GM04503 (cell line): ENCODE measurements at regions not wholly inside any gene's neighbourhood (a gene's known extent, or its start where the extent isn't known, plus 50 kb on each side); places are given as distances from the start of the nearest gene placed in this dataset.

Experiments used
- DNase-seq: peaks from one replicate; pipeline ENCODE4 v3.0.0-alpha.2; 2012; ENCODE audit warnings: low read depth

DNA sequence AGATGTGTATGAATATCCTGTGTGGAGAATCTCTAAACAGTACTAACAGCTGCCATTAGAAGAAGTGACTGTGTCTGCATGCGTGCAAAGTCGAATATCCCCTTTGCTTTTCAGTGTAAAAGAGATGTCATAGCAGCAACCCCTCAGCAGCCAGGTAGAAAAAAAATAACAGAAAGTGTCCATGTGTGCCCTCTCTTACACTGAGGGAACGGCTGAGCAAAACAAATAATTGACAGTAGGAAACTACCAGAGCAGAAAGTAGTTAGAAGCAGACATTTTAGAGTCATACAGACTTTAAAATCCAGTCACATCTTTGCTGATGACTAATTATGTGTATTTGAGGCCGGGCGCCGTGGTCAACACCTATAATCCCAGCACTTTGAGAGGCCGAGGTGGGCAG is 370.8 kb downstream of the GPM6A start:
- DNase-seq = no peak

DNA sequence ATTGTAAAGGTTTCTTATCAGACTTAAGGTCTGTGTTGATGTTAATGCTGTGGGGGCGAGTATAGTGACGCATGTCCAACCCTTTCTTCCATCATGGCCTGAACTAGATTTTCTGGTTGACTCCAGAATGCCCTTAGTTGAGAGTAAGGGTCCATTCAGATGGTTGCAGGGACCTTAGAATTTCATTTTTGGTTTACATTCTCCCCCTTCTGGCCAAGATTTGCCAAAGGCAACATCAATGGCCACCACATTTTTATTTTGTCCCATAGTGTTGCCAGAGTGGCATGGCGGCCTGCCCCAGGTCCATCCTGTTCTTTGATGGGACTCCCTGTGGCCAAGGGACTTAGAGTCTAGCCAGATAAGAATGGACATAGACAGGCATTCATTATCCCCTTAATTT is 368.5 kb downstream of the GPM6A start:
- no peak for DNase-seq

DNA sequence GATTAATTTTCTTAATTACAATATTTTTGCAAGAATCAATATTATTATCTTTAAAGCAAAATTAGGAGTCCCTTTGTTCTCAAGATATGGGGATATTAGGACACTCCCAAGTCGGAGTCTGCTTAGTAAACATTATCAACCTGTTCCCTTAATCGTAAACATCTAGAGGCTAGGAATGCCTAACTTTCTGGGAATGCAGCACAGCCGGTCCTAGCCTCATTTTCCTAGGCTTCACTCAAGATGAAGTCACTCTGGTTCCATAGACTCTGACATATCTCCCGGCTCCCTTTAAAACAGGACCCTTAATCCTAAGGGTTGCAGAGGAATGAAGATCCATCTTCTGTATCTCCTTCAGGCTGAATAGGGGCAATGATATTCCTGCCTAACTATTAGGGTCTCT is 367.6 kb downstream of the GPM6A start:
- DNase-seq = no peak

DNA sequence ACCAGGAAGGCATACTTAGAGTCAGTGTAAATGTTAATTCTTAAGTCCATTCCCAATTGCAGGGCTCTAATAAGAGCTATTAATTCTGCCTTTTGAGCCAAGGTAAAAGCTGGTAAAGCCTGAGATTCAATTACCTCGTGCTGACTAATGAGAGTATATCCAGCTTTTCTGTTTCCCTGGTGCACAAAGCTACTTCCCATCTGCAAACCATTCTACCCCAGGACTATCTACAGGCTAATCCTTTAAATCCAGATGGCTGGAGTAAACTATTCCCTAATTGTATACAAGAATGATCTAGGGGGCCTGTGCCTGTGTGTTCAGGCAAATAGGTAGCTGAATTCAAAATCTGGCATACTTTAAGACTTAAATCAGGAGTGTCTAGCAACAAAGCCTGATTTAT is 365.0 kb downstream of the GPM6A start:
- no peak for DNase-seq

DNA sequence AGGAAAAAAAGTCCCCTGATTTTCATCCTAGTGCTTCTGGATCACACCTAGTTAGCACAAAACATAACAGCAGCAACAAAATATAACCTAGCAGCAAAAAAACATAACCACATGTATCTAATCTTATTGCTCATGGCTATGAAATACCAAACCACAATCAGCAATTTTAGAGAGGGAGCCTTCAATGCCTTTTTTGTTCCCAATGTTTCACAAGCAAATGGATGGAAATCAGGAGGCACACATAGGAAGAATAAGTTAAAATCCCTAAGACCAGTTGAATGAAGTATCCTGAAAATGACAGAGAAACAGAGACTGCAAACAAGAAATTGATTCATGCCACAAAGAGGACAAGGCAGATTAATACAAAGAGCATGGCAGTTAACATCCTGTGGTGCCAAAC is 361.6 kb downstream of the GPM6A start:
- no peak for DNase-seq

DNA sequence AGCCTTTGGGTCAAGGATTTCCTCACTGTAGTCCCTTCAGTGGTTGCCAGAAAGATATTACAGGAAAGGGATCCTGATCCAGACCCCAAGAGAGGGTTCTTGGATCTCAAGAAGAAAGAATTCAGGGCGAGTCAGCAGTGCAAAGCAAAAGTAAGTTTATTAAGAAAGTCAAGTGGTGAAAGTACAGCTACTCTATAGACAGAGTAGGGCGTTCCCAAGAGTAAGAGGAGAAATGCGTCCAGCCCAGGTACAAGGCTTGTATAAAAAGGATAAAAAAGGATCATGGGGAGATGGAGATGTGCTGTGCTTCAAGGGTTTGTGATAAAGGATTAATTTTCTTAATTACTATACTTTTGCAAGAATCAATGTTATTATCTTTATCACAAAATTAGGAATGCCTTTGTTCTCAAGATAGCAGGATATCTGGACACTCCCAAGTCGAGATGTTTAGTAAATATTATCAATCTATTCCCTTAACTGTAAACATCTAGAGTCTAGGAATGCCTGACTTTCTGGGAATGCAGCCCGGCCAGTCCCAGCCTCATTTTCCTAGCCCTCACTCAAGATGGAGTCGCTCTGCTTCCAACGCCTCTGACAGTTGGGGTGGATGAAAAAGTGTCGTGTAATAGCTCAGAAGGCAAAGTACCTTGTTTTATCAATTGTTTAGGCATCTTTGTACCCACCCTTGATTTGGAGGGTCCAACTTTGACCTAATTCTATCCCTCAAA is 360.7 kb downstream of the GPM6A start:
- no peak for DNase-seq

DNA sequence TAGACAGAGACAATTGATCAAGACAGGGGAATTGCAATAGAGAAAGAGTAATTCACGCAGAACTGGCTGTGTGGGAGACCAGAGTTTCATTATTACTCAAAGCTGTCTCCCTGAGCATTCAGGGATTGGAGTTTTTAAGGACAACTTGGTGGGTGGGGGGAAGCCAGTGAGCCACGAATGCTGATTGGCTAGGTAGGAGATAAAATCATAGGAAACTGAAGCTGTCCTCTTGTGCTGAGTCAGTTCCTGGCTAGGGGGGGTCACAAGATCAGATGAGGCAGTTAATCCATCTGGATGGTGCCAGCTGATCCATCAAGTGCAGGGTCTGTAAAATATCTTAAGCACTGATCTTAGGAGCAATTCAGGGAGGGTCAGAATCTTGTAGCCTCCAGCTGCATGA is 358.6 kb downstream of the GPM6A start:
- DNase-seq = no peak

DNA sequence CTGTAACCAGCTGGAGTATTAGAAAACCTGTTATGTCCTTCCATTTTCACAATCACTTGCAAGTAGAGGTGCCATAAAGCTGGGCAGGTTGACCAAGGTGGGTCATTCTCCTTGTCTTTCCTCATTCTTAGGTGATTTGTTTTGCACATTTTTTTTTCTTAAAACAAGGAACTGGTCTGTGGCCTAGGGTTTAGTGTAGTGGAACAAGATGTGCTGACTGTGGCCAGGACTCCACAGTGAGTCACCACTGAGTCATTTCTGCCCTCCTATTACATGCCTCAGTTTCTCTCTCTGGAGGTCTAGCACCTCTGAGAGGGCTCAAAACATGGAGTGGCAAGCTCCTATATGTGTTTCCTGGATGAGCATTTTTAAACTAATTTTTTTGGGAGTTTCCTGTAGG is 355.9 kb downstream of the GPM6A start:
- no peak for DNase-seq

DNA sequence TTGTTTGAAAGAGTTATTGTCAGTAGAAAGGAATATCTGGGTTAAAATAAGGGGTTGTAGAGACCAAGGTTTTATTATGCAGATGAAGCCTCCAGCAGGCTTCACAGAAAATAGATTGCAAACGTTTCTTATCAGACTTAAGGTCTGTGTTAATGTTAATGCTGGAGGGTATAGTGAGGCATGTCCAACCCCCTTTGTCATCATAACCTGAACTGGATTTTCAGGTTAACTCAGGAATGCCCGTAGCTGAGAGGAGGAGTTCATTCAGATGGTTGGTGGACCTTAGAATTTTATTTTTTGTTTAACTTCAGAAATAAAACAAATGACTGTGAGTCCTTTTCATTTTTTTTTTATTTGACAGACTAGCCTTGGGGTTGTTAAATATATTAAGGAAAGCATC is 354.1 kb downstream of the GPM6A start:
- no peak for DNase-seq

DNA sequence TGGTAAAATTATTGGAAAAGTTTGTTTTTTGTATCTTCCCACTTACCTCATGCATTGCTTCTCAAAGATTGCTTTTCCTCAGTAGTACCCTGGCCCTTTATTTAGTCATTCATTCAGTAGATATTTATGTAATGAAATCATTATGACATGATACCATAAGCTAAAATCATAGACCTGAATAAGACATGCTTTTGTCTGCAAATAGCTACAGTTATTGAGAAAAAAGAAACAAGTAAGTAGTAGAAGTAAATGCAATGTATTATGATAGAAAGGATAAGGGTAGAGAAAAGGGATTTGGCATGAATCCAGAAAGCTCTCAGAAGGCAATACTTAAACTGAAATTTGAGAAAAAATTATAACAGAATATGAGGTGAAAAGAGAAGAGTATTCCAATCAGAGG is 352.5 kb downstream of the GPM6A start:
- DNase-seq = no peak

DNA sequence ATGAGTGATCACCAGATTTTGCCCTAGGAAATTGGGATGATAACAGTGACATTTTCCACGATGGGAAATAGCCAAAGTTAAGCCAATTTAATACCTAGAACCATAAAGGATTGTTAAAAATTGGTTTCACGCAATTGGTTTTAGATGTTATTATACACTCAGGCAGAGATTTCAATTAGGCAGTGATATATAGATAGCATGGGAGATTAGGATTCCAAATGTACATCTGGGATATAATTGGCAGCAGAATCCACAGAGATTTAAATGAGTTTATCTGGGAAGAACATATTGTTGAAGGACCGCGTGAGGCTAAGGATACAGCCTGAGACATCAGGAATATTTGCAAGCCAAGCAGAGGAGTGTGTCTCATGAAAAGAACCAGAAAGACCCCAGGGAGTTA is 351.6 kb downstream of the GPM6A start:
- no peak for DNase-seq

DNA sequence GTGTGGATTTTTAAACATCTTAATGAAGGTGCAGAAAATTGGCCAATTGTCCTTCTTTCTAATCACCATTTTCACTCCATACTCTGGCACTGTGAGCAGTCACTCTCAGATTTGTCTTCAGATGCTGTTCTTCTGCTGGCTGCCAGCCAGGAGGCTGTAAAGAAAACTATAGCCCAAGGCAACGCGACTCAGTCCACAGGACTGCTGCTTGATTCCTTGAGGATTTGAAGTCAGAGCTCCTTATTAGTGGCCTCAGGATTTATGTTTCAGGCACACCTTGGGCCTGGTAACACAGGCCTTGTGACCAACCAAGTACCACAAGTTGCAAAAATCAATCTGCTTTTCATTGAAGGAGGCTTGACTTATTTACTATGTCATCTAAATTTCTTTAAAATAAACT is 342.6 kb downstream of the GPM6A start:
- peak; percentile 0 for DNase-seq

DNA sequence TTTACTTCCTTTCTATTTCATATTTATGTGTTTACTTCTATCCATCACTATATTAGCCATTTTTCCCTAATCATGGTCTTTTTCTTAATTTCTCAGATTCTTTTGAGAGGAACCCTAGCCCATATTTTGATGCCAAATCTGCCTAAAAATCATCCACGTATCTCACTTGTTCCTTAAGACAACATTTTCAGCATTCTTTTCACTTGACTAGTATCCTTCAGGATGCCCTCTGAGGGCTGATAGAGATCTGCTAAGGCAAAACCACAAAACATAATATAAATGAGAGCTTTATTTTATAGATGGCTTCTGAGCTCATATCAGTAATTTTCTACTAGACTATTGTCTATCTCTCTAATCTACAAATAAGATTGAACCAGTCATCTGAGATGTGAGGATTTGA is 341.9 kb downstream of the GPM6A start:
- peak; percentile 10 for DNase-seq

DNA sequence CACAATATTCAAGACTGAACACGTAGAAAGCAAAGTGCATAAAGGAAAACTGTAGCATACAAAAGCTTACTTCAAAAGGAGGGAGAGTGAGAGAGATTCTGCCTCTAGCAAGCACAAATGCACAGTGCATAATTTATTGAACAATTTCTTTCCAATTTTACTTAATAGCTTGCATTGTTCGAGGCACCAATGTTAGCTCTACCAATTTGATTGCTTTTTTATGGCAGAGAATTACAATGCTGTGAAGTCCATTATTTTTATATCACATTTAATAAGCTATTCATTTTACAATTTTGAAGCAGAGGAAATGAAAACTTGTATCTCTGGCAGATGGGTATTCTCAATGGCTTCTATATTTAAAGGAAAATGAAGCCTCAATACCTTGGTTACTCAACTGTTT is 331.7 kb downstream of the GPM6A start:
- no peak for DNase-seq

DNA sequence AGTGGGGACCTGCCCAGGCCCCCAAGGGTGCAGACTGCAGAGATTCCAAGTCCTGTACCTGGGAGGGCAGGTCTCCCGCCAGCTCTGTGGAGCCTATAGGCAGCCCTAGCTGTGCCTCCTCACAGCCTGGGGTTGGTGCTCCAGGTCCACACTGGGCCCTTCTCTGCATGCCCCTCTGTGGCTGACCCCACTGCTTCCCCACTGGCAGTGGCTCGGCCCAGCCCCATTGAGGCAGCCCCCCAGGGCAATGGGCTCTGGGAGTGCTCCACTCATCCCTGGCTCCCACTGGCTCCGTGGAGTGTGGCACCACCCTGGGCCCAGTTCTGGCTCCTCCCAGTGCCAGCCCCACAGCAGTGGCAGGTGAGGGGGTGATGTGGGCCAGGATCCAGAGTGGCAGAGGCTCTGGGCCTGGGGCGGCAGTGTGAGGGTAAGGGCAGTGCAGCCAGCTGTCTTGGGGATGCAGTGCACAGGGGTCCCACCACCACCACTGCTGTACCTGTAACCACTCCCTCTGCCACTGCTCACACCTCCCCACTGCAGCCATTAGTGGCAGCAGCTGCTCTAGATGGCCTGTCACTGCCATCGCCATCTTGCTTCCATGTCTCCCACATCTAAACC is 312.2 kb downstream of the GPM6A start:
- DNase-seq = no peak

DNA sequence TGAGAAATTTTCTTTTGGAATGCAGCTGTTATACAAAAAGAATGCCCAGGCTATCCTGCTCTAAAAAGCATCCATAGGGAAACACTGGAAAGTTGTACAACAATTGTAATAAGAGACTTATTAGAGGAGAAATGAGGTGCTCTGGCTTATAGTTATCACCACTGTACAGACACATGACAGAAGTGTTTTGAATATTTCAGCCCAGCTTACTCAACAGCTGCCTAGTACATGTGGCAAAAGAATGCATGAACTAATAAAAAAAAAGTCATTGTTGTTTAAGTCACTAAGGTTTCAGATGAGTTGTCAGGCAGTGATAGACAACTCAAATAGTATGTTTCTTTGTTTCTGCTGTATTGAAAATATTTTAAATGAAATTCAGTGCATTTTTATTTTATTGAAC is 307.7 kb downstream of the GPM6A start:
- peak; percentile 11 for DNase-seq

DNA sequence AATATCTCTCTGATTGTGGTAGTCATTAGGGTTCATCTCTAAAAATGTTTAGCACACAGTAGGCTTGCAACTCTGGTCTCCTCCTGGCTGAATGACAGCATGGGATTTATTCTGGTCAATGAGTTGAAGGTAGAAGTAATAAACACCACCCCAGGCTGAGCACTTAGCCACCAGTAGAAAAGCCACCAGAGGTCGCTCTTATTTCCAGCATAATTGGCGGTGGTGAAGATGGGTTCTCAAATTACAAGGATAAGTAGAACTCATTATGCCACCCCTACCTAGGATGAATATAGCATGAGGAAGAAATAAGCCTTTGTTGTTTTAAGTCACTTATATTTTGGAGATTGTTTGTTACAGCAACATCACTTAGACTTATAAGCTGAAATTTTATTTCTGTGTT is 302.7 kb downstream of the GPM6A start:
- DNase-seq = no peak

DNA sequence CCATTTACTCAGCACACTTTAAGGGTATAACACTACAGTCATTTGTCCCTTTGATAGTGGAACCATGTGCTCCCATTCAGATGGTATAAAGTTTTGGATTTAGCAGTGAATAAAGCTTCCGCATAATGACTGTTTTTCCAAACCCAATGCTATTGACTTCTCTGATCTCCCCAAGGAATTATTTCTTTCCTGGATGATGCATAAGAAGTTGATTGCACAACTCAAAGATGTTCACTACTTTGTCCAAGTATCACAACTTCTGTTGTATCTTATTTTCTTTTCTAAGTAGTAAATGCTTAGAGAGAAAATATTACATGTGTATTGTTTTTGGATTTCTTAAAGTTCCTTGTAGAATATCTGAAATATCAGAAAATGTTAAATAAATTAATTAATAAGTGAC is 300.2 kb downstream of the GPM6A start:
- DNase-seq = no peak

DNA sequence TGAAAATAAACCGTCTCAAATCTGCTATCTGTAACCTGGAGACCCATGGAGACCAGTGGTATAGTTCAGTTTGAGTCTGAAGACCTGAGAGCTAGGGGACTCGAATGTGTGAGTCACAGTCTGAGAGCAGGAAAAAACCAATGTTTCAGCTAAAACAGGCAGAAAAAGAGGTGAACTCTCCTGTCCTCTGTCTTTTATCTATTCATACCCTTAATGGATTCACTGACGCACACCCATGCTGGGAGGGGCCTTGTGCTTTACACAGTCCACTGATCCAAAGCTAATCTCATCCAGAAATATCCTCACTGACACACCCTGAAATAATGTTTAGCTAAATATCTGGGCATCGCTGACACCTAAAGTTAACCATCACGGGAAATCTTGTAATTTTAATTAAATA is 297.9 kb downstream of the GPM6A start:
- DNase-seq = no peak

DNA sequence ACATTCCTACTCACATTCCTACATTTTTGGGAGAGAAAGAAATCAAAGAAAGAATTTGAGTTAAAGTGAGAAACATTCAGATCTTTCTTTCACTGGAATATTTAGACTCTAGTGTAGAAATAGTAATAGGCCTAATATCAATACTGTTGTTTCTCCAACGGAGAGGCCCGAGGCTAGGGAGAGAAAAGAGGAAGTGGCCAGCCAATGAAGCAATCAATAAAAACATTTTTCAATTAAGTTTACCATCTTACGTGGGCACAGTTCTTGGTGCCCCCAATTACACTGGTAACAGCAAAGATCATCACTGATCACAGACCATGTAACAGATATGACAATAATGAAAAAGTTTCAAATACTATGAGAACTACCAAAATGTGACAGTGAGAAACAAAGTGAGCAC is 281.4 kb downstream of the GPM6A start:
- DNase-seq = no peak

DNA sequence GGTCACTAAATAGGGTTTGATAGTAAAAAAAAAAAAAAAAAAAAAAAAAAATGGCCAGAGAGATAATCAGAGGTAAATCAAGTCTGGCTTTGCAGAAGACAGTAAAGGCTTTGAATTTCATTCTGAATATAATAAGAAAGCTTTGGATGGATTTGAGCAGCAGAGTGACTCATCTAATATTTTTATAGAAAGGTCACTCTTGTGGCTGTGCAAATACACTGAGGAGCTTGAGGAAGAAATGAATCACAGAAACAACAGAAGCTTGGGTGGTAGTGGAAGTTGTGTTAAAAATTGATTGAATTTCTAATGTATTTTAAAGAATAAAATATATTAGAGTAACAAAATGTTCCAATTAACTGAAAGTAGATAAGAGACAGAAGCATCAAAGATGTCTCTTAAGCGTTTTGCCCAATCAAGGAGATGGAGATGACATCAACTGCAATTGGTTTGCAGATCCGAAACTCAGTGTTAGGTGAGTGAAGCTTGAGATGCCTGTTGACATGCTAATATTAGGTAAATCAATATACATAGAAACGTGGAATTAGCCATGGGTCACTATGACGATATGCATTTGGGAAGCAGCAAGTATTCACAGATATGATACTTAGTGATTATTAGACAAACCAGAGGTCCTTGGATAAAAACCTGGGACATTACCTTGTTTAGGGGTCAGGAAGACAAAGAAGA is 280.5 kb downstream of the GPM6A start:
- peak; percentile 12 for DNase-seq

DNA sequence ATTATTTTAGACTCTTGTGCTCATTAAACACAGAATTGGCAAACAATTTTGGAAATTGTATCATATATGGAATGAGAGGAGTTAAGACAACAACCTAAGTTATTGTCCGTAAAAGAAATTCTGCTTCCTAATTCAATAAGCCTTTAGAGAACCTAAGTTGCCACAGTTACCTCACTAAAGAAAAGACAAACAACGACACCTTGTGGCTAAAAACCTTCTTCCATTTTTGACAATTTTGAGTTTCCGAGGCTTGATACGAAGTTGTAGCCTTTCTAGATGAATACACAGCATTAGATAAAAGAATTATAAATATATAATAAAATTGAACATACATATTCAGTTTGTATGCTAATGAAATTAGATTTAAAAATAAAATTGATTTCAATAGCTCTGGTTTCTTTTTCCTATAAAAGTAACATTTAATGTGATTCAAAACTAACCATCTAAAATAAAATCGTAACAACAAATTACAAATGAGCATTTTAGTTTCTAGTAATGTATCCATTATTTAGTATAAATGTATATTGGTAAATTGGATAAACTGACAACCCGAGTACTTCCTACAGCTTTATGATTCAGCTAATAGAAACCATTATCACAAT is 275.1 kb downstream of the GPM6A start:
- peak; percentile 18 for DNase-seq

DNA sequence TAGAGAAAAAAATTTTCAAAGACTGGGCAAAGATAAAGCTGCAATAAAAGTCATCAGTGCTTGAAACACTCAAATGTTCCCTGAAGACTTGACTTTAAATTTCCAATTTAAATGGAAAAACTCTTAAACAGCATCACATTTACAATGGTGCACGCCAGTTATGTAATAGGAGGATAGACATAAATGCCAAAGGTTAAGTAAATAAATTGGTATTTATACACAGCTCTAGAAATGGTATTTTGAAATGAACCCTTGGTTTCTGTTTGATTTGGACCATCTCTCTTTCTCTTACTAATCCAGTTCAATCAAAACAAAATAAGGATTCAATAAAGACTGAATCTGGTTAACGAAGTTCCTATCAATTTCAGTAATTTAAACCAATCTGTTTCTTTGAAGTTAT is 272.6 kb downstream of the GPM6A start:
- no peak for DNase-seq
